CMK (cell line): ENCODE measurements at regions not wholly inside any gene's neighbourhood (a gene's known extent, or its start where the extent isn't known, plus 50 kb on each side); places are given as distances from the start of the nearest gene placed in this dataset.
"Not testable (repeated sequence)": the region's sequence is repeated elsewhere in the genome, so short reads cannot be mapped to it uniquely, and the experiment has no call there.

Source experiments
- DNase-seq: peaks from one replicate; pipeline ENCODE4 v3.0.0-alpha.2; 2010; ENCODE audit warnings: low read depth

- not testable (repeated sequence) for DNase-seq
These were observed 357.3 kb upstream of the WSB1 start for GRCh38 chr17:26936645-26937044.

- not testable (repeated sequence) for DNase-seq
These were observed 356.1 kb upstream of the WSB1 start for GRCh38 chr17:26937750-26938322.

GRCh38 chr17:26939755-26940154, 354.2 kb upstream of the WSB1 start:
- not testable (repeated sequence) for DNase-seq

GRCh38 chr17:26940587-26940986, 353.3 kb upstream of the WSB1 start:
- not testable (repeated sequence) for DNase-seq

- DNase-seq: no peak
These were observed 331.4 kb upstream of the WSB1 start for GRCh38 chr17:26962255-26963162.

- DNase-seq: no peak
These were observed 330.8 kb upstream of the WSB1 start for GRCh38 chr17:26963163-26963503.

GRCh38 chr17:26965898-26966624, 327.9 kb upstream of the WSB1 start:
- DNase-seq: not testable (repeated sequence)

- DNase-seq: not testable (repeated sequence)
These were observed 327.2 kb upstream of the WSB1 start for GRCh38 chr17:26966625-26967179.

- not testable (repeated sequence) for DNase-seq
These were observed 312.0 kb upstream of the WSB1 start for GRCh38 chr17:26981845-26982425.

- not testable (repeated sequence) for DNase-seq
These were observed 311.4 kb upstream of the WSB1 start for GRCh38 chr17:26982563-26982962.

- DNase-seq: not testable (repeated sequence)
These were observed 306.1 kb upstream of the WSB1 start for GRCh38 chr17:26987851-26988250.

- DNase-seq: not testable (repeated sequence)
These were observed 299.3 kb upstream of the WSB1 start for GRCh38 chr17:26994648-26995047.

- DNase-seq: not testable (repeated sequence)
These were observed 297.6 kb upstream of the WSB1 start for GRCh38 chr17:26996146-26996916.

GRCh38 chr17:27007734-27008531, 286.0 kb upstream of the WSB1 start:
- not testable (repeated sequence) for DNase-seq

GRCh38 chr17:27009087-27009486, 284.8 kb upstream of the WSB1 start:
- no peak for DNase-seq

- DNase-seq: not testable (repeated sequence)
These were observed 283.8 kb upstream of the WSB1 start for GRCh38 chr17:27010138-27010537.

- not testable (repeated sequence) for DNase-seq
These were observed 263.4 kb upstream of the WSB1 start for GRCh38 chr17:27030552-27030951.

GRCh38 chr17:27038676-27039075, 255.2 kb upstream of the WSB1 start:
- DNase-seq: no peak

- DNase-seq: not testable (repeated sequence)
These were observed 248.9 kb upstream of the WSB1 start for GRCh38 chr17:27045039-27045438.

- DNase-seq: no peak
These were observed 244.7 kb upstream of the WSB1 start for GRCh38 chr17:27049104-27049784.
